Tibial nerve (tissue), 4 donors: ENCODE measurements at regions not wholly inside any gene's neighbourhood (a gene's known extent, or its start where the extent isn't known, plus 50 kb on each side); places are given as distances from the start of the nearest gene placed in this dataset.

Experiments used
- DNase-seq, 2 donors: peaks; one replicate each; pipeline ENCODE4 v3.0.0-alpha.2; 2019; ENCODE audit warnings: low spot score in 2 of 2
- H3K27ac ChIP-seq, 4 donors: fragments of 200-600 bp; sonication (generic) in 3 of 4; one replicate each; pipeline ENCODE4 v1.5.1; 2017 to 2019; ENCODE audit warnings: mild to moderate bottlenecking in 1 of 4
- H3K27me3 ChIP-seq, 2 donors: fragments of 200-600 bp; sonication (generic) in 1 of 2; one replicate each; pipeline versions ENCODE4 v1.5.1 to v1.6.0; 2017 to 2019
- H3K36me3 ChIP-seq, 3 donors: fragments of 200-600 bp; sonication (generic); one replicate each; pipeline ENCODE4 v1.5.1; 2018 to 2019
- H3K4me1 ChIP-seq, 4 donors: fragments of 200-600 bp; sonication (generic) in 3 of 4; one replicate each; pipeline ENCODE4 v1.5.1; 2017 to 2019
- H3K4me3 ChIP-seq, 4 donors: fragments of 200-600 bp; sonication (generic) in 3 of 4; one replicate each; pipeline ENCODE4 v1.5.1; 2017 to 2019; ENCODE audit warnings: mild to moderate bottlenecking in 1 of 4, moderate library complexity in 1 of 4
- H3K9me3 ChIP-seq, 4 donors: fragments of 200-600 bp; sonication (generic) in 3 of 4; one replicate each; pipeline ENCODE4 v1.5.1; 2017 to 2019
- CTCF ChIP-seq, 5 experiments: fragments of 200-600 bp in 3 of 5; fragments of 450-650 bp in 2 of 5; sonication (generic) in 3 of 5; IDR thresholded peaks; one replicate each; pipeline ENCODE4 v1.5.1; 2016 to 2019; ENCODE audit warnings: antibody characterized with exemption in 5 of 5, mild to moderate bottlenecking in 3 of 5, moderate library complexity in 2 of 5
- EP300 ChIP-seq, 2 donors: sonication (generic); formaldehyde crosslinking; IDR thresholded peaks; one replicate each; pipeline ENCODE4 v1.6.1; 2017; ENCODE audit warnings: antibody characterized with exemption in 2 of 2, mild to moderate bottlenecking in 1 of 2
- POLR2A ChIP-seq, 2 donors: fragments of 450-650 bp; IDR thresholded peaks; one replicate each; pipeline ENCODE4 v1.6.1; 2017; ENCODE audit warnings: antibody characterized with exemption in 2 of 2, mild to moderate bottlenecking in 2 of 2, moderate library complexity in 2 of 2
- WGBS, 2 donors: methylation state at CpG; one replicate each; pipeline ENCODE4 v1.1.5; 2018; 5-methylcytosine and 5-hydroxymethylcytosine counted together

- no peak overlapping the region for H3K27ac ChIP-seq
- H3K27me3 ChIP-seq, result no peaks in the 10 kb centered on the region
- no peaks in the 10 kb centered on the region for H3K9me3 ChIP-seq
- H3K4me3 ChIP-seq, result no peak overlapping the region
- no peak for DNase-seq
- TF ChIP-seq CTCF (IDR thresholded peaks at IDR 0.05) (no peak), POLR2A (IDR thresholded peaks at IDR 0.05) (no peak), EP300 (IDR thresholded peaks at IDR 0.05) (no peak)
- H3K4me1 ChIP-seq, result no peaks in the 10 kb centered on the region
- WGBS, 2 donors, result 76% methylated on average over 7 of the region's 7 CpGs
- no peaks in the 10 kb centered on the region for H3K36me3 ChIP-seq
Observed at GRCh38 chr14:65892315-65892714, 479.8 kb downstream of the FUT8 start.

- Histone ChIP-seq H3K4me3 (no peak overlapping the region), H3K36me3 (no peaks in the 10 kb centered on the region), H3K27ac (no peak overlapping the region), H3K4me1 (no peaks in the 10 kb centered on the region), H3K27me3 (no peaks in the 10 kb centered on the region), H3K9me3 (peaks cover 0 to 7% (median 2%) of the 10 kb centered on the region in 4 donors)
- TF ChIP-seq CTCF (IDR thresholded peaks at IDR 0.05) (no peak), POLR2A (IDR thresholded peaks at IDR 0.05) (no peak), EP300 (IDR thresholded peaks at IDR 0.05) (no peak)
- 85 to 92% methylated on average over 2 of the region's 2 CpGs for WGBS, 2 donors
- no peak for DNase-seq
Observed at GRCh38 chr14:65900164-65900563, 487.6 kb downstream of the FUT8 start.

- peaks cover 0 to 7% (median 2%) of the 10 kb centered on the region in 4 donors for H3K9me3 ChIP-seq
- no peaks in the 10 kb centered on the region for H3K27me3 ChIP-seq
- no peak overlapping the region for H3K4me3 ChIP-seq
- TF ChIP-seq EP300 (IDR thresholded peaks at IDR 0.05), result no peak
- TF ChIP-seq CTCF (IDR thresholded peaks at IDR 0.05), result no peak
- TF ChIP-seq POLR2A (IDR thresholded peaks at IDR 0.05), result no peak
- no peak overlapping the region for H3K27ac ChIP-seq
- WGBS, 2 donors, result 22 to 70% methylated on average over 1 of the region's 1 CpG
- H3K4me1 ChIP-seq, result no peaks in the 10 kb centered on the region
- H3K36me3 ChIP-seq, result no peaks in the 10 kb centered on the region
- no peak for DNase-seq
Observed at GRCh38 chr14:65901595-65901994, 489.1 kb downstream of the FUT8 start.

DNA sequence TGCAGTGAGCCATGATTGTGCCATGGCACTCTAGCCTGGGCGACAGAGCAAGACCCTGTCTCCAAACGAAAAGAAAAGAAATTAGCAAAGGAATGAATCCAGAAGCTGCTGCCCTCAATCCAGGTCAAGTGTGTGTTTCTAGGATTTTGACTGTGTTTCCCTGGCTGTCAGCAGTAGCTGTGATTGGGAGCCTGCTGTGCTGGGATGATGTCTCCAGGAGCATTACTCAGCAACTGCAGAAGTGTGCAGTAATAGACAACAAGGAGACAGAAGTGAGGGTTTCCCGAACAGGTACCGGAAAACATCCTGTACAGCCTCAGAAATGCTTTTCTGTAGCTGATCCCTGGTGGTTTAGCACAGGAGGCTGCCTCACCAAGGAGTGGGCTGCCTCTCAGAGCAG is 492.5 kb downstream of the FUT8 start:
- no peak overlapping the region for H3K4me3 ChIP-seq
- H3K9me3 ChIP-seq, result peaks cover 0 to 3% (median 1%) of the 10 kb centered on the region in 4 donors
- 78 to 80% methylated on average over 4 of the region's 4 CpGs for WGBS, 2 donors
- TF ChIP-seq EP300 (IDR thresholded peaks at IDR 0.05), result no peak
- no peak for TF ChIP-seq POLR2A (IDR thresholded peaks at IDR 0.05)
- no peak for TF ChIP-seq CTCF (IDR thresholded peaks at IDR 0.05)
- no peaks in the 10 kb centered on the region for H3K27me3 ChIP-seq
- H3K4me1 ChIP-seq, result no peaks in the 10 kb centered on the region
- H3K27ac ChIP-seq, result no peak overlapping the region
- H3K36me3 ChIP-seq, result no peaks in the 10 kb centered on the region
- DNase-seq, result no peak

DNA sequence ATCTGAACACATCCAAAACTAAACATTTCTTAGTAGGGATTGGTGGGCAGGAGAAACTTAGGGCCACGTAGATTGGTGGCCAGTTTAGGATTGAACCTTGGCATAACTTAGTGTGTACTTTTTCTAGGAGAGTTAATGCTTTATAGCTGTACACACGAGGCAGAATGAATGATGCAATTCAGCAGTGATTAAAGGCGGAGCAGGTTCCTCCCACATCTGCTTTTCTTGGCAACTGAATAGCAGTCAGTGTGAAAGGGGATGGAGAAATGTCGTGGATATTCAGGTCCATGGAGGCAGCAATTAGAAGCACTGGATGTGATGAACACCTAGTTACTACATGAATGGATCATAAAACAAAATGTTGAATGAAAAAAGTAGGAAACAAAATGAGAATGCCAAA is 493.8 kb downstream of the FUT8 start:
- no peak overlapping the region for H3K27ac ChIP-seq
- H3K4me3 ChIP-seq, result no peak overlapping the region
- no peaks in the 10 kb centered on the region for H3K36me3 ChIP-seq
- no peaks in the 10 kb centered on the region for H3K27me3 ChIP-seq
- H3K4me1 ChIP-seq, result no peaks in the 10 kb centered on the region
- no peak for TF ChIP-seq EP300 (IDR thresholded peaks at IDR 0.05)
- no peak for TF ChIP-seq CTCF (IDR thresholded peaks at IDR 0.05)
- no peak for TF ChIP-seq POLR2A (IDR thresholded peaks at IDR 0.05)
- WGBS, 2 donors, result 41 to 43% methylated on average over 4 of the region's 4 CpGs
- DNase-seq, result no peak
- peaks cover 0 to 3% (median 1%) of the 10 kb centered on the region in 4 donors for H3K9me3 ChIP-seq
